CD4-positive, alpha-beta T cell (primary cell): ENCODE measurements at regions not wholly inside any gene's neighbourhood (a gene's known extent, or its start where the extent isn't known, plus 50 kb on each side); places are given as distances from the start of the nearest gene placed in this dataset.

ENCODE experiments used
- ATAC-seq: fragments of 200-7000 bp; cut with Tn5 transposase; one replicate; pipeline ENCODE4 v1.10.0; 2022; ENCODE audit warnings: mild to moderate bottlenecking; ENCODE audit not compliant: poor library complexity
- CTCF ChIA-PET: fragments of 350-600 bp; sonication (Branson Sonifier 250); formaldehyde crosslinking; loops from one replicate; lab custom pipeline; 2021; ENCODE audit warnings: antibody characterized with exemption, inconsistent platforms; lab: Charles Lee
- POLR2A ChIA-PET: fragments of 350-600 bp; sonication (Branson Sonifier 250); formaldehyde crosslinking; loops from one replicate; lab custom pipeline; 2021; ENCODE audit warnings: antibody characterized with exemption, inconsistent platforms; lab: Charles Lee
- DNase-seq, 14 experiments: peaks; one replicate each; pipeline ENCODE4 v3.0.0-alpha.2; 2013 to 2020; ENCODE audit warnings: mixed read lengths in 2 of 14
- H3K27ac ChIP-seq, 2 donors: one replicate each; pipeline versions ENCODE4 v1.5.1 to v1.7.0; 2013; ENCODE audit warnings: low read length in 2 of 2, low read depth in 1 of 2, mild to moderate bottlenecking in 1 of 2
- H3K27me3 ChIP-seq, 2 experiments: 1 replicate in 1 of 2; 2 replicates in 1 of 2; pipeline versions ENCODE4 v1.6.1 to v1.7.0; 2013; ENCODE audit warnings: low read length in 2 of 2, control low read depth in 1 of 2, mild to moderate bottlenecking in 1 of 2, moderate library complexity in 1 of 2; ENCODE audit not compliant: insufficient read depth in 2 of 2, control insufficient read depth in 1 of 2
- H3K36me3 ChIP-seq: one replicate; pipeline ENCODE4 v1.6.1; 2013; ENCODE audit warnings: low read length, control low read depth; ENCODE audit not compliant: insufficient read depth
- H3K4me1 ChIP-seq: one replicate; pipeline ENCODE4 v1.6.1; 2013; ENCODE audit warnings: low read length, control low read depth; ENCODE audit not compliant: insufficient read depth
- H3K4me3 ChIP-seq: one replicate; pipeline ENCODE4 v1.5.1; 2013; ENCODE audit warnings: mild to moderate bottlenecking, low read length, moderate library complexity
- H3K9me3 ChIP-seq, 2 experiments: 1 replicate in 1 of 2; 2 replicates in 1 of 2; pipeline versions ENCODE4 v1.6.1 to v1.7.0; 2013; ENCODE audit warnings: low read length in 2 of 2, mild to moderate bottlenecking in 2 of 2, control low read depth in 1 of 2, moderate library complexity in 1 of 2; ENCODE audit not compliant: control insufficient read depth in 1 of 2, insufficient read depth in 1 of 2
- H3K27ac Mint-ChIP-seq: one replicate; pipeline ENCODE4 v1.8.0; 2020; ENCODE audit warnings: mixed read lengths
- H3K27me3 Mint-ChIP-seq: one replicate; pipeline ENCODE4 v1.8.0; 2021; ENCODE audit warnings: mixed read lengths
- H3K36me3 Mint-ChIP-seq: one replicate; pipeline ENCODE4 v1.8.0; 2021; ENCODE audit warnings: low read depth, mixed read lengths
- H3K4me1 Mint-ChIP-seq: one replicate; pipeline ENCODE4 v1.8.0; 2021; ENCODE audit warnings: low read depth, mixed read lengths
- H3K4me3 Mint-ChIP-seq: one replicate; pipeline ENCODE4 v1.8.0; 2020; ENCODE audit warnings: mild to moderate bottlenecking, mixed read lengths
- H3K9me3 Mint-ChIP-seq: one replicate; pipeline ENCODE4 v1.8.0; 2020; ENCODE audit warnings: mixed read lengths
- intact Hi-C, 2 experiments: fragments of 100-400 bp; cut with DNase I in 1 of 2; cut with micrococcal nuclease in 1 of 2; formaldehyde crosslinking; loops; one replicate each; pipeline versions ENCODE4 v1.15.1 to v1.9.0; 2023 to 2025; cut with DNase I, micrococcal nuclease
- TF ChIP-seq, protein P1 (sequence below): fragments of 200-600 bp; IDR thresholded peaks from one replicate; pipeline ENCODE4 v1.8.0; 2022; ENCODE audit warnings: antibody characterized with exemption, mild to moderate bottlenecking

DNA sequence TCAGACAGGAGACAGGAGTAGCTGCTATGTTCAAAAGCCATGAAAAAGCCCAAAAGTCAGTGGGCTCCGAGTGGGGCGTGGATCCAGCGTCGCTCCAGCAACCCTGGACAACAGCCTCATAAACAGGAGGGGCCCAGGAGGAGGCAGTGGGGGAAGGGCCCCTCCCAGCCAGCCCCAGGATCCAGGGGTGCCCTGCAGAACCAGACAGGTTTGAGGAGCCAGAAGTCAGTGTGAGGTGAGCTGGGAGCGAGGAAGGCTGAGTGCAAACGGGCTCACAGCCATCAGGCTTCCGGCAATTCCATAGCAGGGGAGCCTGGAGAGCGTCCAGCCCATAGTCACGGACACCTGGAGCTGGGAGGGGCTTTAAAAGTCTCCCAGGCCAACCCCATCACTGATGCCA, 217.7 kb downstream of the MN1 start:
- Histone ChIP-seq H3K27ac (no peak overlapping the region), H3K4me3 (no peak overlapping the region), H3K4me1 (no peaks in the 10 kb centered on the region), H3K36me3 (no peaks in the 10 kb centered on the region), H3K9me3 (peaks cover 0 to 4% of the 10 kb centered on the region in 2 experiments), H3K27me3 (peaks cover 4 to 5% of the 10 kb centered on the region in 2 experiments)
- no peaks in the 10 kb centered on the region for H3K4me1 Mint-ChIP-seq
- CTCF ChIA-PET, result no interaction called here
- H3K9me3 Mint-ChIP-seq, result no peaks in the 10 kb centered on the region
- H3K4me3 Mint-ChIP-seq, result no peak overlapping the region
- no peak overlapping the region for H3K27ac Mint-ChIP-seq
- TF ChIP-seq, protein P1, sequence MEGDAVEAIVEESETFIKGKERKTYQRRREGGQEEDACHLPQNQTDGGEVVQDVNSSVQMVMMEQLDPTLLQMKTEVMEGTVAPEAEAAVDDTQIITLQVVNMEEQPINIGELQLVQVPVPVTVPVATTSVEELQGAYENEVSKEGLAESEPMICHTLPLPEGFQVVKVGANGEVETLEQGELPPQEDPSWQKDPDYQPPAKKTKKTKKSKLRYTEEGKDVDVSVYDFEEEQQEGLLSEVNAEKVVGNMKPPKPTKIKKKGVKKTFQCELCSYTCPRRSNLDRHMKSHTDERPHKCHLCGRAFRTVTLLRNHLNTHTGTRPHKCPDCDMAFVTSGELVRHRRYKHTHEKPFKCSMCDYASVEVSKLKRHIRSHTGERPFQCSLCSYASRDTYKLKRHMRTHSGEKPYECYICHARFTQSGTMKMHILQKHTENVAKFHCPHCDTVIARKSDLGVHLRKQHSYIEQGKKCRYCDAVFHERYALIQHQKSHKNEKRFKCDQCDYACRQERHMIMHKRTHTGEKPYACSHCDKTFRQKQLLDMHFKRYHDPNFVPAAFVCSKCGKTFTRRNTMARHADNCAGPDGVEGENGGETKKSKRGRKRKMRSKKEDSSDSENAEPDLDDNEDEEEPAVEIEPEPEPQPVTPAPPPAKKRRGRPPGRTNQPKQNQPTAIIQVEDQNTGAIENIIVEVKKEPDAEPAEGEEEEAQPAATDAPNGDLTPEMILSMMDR, result no peak
- DNase-seq, result no peak
- POLR2A ChIA-PET, result no interaction called here
- H3K27me3 Mint-ChIP-seq, result peaks cover 28% of the 10 kb centered on the region
- intact Hi-C loops, result no loop called here
- no peak for ATAC-seq
- no peaks in the 10 kb centered on the region for H3K36me3 Mint-ChIP-seq

DNA sequence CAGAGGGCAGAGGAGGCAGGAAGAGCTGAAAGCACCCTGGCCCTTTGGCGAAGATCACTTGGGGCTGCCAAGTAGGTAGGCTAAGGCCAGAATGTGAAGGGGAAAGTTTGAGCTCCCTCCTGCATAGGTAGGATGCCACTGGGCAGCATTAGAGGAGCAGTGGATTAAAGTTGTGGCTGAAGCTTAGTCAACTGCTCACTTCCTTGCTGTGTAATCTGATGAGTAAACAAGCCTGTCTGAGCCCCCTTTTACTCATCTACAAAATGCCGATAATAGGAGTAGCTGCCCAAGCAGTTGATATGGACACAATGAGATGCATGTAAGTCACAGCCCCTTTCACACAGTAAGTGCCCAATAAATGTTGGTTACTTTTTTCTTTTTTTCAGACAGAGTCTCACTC, 216.4 kb downstream of the MN1 start:
- H3K27me3 Mint-ChIP-seq, result peaks cover 22% of the 10 kb centered on the region
- H3K27ac ChIP-seq, result no peak overlapping the region
- H3K9me3 ChIP-seq, result peaks cover 0 to 4% of the 10 kb centered on the region in 2 experiments
- no peak overlapping the region for H3K27ac Mint-ChIP-seq
- H3K9me3 Mint-ChIP-seq, result no peaks in the 10 kb centered on the region
- ChIA-PET CTCF (no interaction called here), POLR2A (no interaction called here)
- H3K36me3 Mint-ChIP-seq, result no peaks in the 10 kb centered on the region
- TF ChIP-seq, protein P1, result no peak
- DNase-seq, result no peak
- H3K36me3 ChIP-seq, result no peaks in the 10 kb centered on the region
- no peak for ATAC-seq
- no peaks in the 10 kb centered on the region for H3K4me1 Mint-ChIP-seq
- H3K4me3 Mint-ChIP-seq, result no peak overlapping the region
- intact Hi-C loops, result no loop called here
- H3K27me3 ChIP-seq, result peaks cover 4 to 5% of the 10 kb centered on the region in 2 experiments
- H3K4me1 ChIP-seq, result no peaks in the 10 kb centered on the region
- H3K4me3 ChIP-seq, result no peak overlapping the region

DNA sequence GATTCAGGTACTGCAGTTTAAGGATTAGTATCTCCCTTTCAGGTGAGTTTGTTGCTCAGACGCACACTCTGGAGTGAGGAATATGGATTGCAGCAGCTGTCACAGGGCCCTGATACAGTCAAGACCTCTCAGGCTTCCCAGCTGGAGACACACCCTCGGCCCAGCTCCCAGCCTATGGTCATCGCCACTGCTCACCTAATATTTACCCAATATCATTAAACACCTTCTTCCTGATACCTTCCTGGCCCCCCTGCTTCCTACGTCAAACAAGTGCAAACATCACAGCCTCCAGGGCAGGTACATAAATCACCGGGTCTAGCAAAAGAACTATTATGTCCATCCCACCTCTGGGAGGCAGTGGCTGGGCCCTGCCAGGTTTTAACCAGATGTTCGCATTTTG, 213.3 kb downstream of the MN1 start:
- Mint-ChIP-seq H3K36me3 (no peaks in the 10 kb centered on the region), H3K27ac (no peak overlapping the region), H3K9me3 (no peaks in the 10 kb centered on the region), H3K27me3 (peaks cover 5% of the 10 kb centered on the region), H3K4me1 (no peaks in the 10 kb centered on the region), H3K4me3 (no peak overlapping the region)
- H3K4me1 ChIP-seq, result no peaks in the 10 kb centered on the region
- TF ChIP-seq, protein P1, result no peak
- H3K4me3 ChIP-seq, result no peak overlapping the region
- intact Hi-C loops, result no loop called here
- H3K27ac ChIP-seq, result no peak overlapping the region
- POLR2A ChIA-PET, result no interaction called here
- no peak for ATAC-seq
- H3K27me3 ChIP-seq, result peaks cover under 1 to 3% of the 10 kb centered on the region in 2 experiments
- H3K36me3 ChIP-seq, result no peaks in the 10 kb centered on the region
- CTCF ChIA-PET, result no interaction called here
- H3K9me3 ChIP-seq, result peaks cover 0 to 4% of the 10 kb centered on the region in 2 experiments
- no peak for DNase-seq
